HG03354 (cell line): ENCODE measurements at regions not wholly inside any gene's neighbourhood (a gene's known extent, or its start where the extent isn't known, plus 50 kb on each side); places are given as distances from the start of the nearest gene placed in this dataset.
"Not testable (repeated sequence)": the region's sequence is repeated elsewhere in the genome, so short reads cannot be mapped to it uniquely, and the experiment has no call there.

Experiments used
- ATAC-seq: cut with Tn5 transposase; IDR thresholded peaks from one replicate; pipeline ENCODE4 v1.9.1; 2021; ENCODE audit warnings: mild to moderate bottlenecking; ENCODE audit not compliant: unreplicated experiment, poor library complexity, severe bottlenecking

DNA sequence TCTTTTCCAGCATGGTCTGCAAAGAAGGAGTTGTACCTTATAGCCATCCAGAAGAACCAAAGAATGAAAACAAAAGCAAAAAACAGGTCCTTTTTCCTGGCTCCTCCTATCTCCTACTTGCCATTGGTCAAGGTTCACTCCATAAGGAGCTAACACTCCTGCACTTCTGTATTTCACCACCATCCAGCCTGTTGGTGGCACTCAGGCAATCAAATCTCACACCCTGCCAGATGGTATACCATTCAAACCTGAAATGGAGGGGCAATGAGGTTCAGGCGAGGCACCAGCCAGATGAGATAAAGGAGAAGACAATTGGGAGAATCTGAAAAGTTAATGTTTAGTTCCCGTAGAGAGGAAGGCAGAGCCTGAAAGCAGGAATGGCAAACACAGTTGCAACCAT, 203.8 kb downstream of the ALDH8A1 start:
- ATAC-seq = no peak

DNA sequence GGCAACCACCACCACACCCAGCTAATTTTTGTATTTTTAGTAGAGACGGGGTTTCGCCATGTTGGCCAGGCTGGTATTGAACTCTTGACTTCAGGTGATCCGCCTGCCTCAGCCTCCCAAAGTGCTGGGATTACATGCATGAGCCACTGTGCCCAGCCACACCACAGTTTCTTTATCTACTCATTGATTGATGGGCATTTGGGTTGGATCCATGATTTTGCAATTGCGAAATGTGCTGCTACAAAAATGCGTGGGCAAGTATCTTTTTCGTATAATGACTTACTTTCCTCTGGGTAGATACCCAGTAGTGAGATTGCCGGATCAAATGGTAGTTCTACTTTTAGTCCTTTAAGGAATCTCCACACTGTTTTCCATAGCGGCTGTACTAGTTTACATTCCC, 204.7 kb downstream of the ALDH8A1 start:
- not testable (repeated sequence) for ATAC-seq

DNA sequence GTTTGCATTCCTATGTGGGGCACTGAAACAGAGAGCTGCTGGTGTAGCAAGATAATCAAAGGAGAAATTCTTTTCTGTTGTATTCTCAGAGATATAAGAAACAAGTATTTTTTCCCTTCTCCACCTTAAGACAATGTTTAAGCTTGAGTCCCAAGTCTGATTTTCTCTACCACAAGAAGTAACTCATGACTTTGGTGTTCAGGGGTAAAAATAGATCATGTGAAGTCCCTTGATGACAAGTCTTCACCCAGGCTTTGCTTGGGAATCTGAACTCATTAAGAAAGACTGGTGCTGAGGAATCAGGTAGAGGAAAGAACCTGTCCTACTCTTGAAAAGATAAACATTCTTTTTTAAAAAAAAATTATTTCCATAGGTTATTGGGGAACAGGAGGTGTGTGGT, 205.6 kb downstream of the ALDH8A1 start:
- no peak for ATAC-seq

DNA sequence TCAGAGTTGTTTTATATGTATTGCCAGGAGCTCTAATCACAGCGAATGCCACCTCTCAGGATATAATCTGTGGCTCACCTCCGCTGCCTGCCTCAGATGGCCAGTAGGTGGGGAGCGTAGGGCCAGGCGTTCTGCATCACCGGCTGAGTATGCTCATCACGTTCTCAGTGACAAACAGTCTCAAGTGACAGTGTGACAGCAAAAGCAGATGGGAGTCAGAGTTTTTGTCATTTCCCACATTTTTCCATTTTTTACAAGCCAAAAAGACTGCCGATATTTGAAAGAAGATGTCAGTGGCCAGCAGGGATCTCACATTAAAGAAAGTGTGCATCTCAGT, 208.7 kb downstream of the ALDH8A1 start:
- no peak for ATAC-seq

DNA sequence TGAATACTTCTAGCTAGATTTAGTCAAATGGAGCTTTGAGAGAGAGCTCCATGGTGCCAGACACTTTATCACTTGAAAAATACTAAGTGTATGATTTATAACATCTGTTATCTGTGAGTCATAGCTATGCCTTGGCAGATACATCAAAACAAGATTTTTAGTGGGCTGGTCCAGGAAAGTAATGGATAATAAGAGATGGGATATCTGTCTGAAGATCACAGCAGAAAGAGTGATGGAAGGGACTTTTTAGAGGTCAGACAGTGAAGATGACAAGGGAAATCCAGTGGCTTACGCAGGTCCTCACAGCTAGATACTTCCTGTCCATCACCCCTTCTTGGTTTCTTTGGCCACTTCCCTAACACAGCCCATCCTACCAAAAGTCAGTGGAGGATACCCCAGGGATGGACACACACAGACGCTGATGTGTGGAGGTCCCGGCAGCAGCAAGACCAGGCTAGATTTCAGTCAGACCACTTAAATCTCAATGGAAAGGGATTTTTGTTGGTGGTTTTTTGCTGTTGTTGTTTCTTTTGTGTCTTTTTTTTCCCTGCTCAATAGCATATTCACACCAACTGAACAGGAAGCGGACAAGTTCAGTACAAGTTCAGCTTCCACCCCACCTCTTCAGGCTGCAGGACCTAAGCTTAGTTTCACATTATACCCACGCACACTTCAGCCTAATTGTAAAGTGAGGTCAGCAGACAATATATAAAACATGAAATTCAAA, 209.3 kb downstream of the ALDH8A1 start:
- ATAC-seq = no peak

DNA sequence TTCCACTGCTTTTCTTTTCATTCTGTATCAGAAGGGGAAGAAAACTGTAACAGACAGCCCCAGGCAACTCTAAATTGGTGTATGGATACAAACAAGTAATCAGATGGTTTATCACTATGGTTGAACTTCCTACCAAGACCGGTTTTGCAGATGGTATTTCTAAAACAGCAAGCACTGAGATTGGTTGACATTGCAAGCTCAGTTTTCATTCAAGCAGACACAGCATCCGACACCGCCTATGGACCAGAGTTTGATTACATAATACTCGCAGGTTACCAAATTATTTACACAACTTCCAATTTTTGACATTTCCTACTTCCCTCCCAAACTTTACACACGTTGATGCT, 209.9 kb downstream of the ALDH8A1 start:
- ATAC-seq = no peak

DNA sequence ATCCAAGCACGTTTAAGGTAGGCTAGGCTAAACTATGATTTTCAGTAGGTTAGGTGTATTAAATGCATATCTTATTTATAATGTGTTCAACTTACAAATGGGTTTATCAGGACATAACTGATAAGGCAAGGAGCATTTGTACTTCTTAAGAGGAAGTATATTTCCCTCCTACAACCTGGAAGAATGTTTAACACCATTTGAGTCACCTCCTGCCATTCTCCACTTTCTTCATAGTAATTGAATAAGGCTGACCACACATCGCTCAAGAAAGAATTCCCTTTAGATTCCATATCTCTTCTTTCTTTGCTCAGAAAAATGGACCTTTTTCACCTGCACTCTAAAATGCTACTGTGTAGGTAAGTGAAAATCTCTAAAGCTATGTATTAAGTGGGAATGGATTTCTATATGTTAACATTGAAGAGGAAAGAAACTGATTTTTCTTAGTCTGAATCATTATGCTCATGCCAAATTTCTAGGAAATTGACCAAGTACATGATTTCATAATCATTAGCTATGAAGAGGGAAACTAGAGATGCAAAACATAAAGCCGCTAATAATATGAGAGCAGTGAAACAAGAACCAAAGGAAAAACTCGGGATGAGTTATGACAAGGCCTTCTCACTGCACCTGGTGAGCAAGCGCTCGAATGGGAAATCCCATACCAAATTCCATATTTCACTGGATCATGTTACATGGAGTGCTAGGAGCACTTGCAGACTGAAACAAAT, 210.4 kb downstream of the ALDH8A1 start:
- no peak for ATAC-seq

DNA sequence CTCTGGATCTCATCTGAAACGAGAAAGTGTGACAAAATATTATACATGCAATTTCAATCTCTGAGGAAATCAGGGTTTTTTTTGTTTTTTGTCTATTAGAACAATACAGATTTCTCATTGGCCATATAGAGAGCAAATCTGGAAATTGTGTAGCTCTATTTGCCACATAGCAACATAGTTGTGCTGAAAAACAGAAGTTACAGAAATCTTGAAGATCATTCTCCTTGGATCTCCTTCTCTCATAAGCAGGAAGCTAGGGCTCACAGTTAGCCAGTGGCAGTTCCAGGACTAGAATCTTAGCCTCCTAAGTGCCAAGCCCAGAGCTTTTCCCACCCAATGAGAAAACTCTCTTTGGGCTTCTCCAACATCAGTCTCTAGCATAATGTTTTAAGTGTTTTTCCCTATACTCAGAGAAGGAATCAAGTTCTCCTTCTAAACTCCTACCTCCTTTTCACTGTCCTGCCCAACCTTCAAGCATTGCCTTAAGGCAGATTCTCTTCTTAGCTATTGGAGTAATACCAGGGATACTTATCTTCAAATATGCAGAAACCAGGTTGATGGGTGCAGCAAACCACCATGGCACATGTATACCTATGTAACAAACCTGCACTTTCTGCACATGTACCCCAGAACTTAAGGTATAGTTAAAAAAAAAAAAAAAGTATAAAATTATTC, 211.6 kb downstream of the ALDH8A1 start:
- ATAC-seq = no peak

DNA sequence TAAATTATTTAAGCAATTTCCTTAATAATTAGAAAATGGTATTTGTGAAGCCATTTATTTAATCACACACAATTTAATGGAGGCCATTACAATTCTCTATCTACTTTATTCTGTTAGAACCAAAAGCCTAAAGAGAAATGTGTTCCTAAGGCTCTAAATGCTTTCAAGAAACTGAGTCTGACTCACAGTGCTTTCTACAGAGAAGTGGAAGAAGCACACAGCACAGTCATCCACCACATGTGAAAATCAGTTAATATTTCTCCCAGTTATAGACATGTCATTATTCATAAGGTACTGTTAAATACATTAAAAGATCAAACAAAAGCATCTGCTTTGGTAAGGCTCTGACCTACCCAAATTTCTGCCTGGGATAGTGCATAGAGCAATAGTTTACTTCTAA, 214.4 kb downstream of the ALDH8A1 start:
- no peak for ATAC-seq

DNA sequence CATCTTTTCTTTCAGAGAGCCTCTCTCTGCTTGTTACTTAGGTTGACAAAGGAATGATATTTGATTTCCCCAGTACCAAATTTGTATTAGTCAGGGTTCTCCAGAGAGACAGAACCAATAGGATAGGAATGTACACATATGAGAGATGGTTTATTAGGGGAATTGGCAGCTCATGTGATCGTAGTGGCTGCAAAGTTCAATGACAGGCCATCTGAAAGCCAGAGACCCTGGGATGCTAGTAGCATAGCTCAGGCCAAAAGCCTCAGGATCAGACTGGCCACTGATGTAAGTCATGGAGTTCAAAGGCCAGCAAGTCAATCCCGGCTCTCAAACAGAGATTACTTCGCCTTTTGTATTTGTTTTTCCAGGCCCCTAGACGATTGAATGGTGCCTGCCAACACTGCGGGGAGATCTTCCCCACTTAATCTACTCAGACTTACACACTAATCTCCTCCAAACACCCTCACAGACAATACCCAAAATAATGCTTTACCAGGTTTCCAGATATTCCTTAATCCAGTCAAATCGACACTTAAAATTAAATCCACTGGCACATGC, 215.5 kb downstream of the ALDH8A1 start:
- ATAC-seq = no peak

DNA sequence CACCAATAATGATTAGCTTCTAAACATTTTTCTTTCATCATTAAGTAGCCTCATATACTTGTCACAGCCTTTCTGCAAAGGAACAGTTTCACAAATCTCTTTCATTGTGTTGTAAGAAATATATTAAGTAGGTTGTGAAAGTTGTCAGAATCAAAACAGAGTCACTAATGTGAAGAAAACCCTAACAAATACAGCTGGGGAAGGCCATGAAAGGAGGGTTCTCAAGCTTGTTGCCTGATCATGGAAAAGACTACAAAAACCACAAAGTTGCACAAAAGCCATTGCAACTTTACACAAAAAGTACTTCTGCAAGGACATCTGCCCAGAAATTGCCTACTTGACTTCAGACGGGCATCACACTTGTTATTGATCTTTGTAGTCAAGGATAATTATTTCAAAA, 216.1 kb downstream of the ALDH8A1 start:
- no peak for ATAC-seq

DNA sequence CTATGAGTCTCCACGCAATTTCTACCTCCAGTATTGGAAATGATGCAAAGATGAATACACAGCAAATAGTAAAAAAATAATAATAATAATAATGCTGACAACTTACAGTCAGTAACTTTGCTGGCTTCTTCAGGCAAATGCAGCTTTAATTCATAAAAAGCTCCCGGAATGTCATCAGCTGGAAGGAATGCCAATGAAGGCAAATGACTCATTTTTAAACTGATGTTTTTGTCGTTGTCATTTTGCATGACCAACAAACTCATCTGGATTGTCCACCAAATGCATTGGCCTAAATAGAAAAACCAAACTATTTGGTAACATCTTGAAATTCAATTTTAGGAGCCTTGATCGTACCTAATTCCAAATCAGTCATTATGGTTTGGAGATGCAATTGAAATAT, 217.1 kb downstream of the ALDH8A1 start:
- ATAC-seq = no peak

DNA sequence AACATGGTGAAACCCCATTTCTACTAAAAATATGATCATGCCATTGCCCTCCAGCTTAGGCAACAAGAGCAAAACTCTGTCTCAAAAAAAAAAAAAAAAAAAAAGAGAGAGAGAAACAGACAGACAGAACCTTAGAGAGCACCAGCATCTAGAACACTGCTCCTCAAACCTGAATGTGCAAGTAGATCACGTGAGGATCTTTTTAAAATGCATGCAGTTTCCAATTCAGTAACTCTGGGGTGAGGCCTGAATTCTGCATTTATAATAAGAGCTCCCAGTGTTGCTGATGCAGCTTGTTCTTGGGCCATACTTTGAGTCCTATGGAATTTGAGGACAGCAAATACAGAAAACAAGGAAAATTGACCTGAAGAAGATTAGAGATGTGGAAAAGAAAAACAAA, 218.3 kb downstream of the ALDH8A1 start:
- no peak for ATAC-seq

DNA sequence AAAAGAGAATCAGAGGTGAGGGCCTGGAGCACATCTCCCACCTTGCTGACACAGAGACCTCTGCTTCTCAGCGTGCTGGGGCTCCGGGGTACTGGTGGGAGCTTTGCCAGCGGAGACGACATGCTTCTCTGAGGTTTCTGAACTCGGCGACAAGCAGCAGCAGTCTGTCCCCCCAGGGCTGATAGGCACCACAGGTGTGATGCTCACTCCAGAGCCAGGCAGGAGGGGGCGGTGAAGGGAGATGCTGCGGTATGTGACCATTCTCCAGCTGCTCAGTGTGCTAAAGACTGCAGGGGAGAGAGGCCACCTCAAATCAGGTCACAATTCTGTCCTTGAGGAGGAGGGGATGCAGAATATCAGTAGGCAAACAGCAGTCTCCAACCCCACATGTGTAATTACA, 219.9 kb downstream of the ALDH8A1 start:
- ATAC-seq = no peak

DNA sequence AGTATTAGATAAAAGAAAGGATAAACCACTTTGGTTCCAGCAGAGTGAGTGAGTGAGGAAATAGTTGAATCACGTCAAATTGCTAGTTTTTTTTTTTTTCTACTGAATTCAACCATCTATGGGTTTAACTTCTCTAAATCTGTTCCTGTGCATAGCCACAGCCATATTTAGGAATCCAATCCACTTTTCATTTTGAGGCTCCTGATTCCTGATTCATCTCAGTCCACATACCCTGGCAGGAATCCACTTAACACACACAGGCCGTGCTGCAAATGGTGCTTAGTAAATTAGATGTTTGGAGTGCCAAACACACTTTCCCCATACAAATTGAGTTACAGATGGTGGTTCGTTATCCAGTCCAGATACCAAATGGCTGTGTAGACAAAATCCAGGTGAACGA, 220.3 kb downstream of the ALDH8A1 start:
- ATAC-seq = no peak

DNA sequence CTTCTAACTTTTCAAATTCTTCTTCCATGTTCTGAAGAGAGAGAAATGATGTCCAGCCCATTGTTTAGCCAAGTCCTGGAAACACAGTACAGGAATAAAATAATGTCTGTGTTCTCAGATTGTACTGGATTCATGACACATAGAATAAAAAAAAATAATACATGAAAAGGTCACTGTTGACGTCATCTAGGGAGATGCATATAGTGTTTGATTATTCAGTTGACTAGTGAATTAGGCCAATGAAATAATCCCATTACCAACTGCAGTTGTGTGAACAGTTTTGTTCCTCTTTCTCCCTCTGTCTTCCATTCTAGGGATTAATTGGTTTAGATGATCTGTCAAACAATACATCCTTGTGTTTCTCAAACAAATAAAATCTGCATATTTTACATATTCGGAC, 222.8 kb downstream of the ALDH8A1 start:
- ATAC-seq = no peak

DNA sequence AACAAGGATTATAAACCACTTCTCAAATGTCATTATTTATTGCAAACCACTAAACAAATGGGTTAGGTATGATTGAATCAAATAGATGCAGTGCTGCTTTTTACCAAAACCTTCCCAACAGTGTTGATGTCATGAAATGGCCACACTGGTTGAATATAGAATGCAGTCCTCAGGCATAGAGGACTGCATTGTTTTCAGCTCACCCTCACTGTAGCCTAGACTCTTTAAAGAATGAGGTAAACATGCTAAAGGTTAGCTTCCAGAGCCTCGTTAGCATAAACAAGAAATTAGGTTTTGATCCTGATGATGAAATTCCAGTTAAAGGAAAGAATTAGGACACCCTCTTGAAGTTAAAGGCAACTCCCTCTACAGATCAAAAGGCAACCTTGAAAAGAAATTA, 224.3 kb downstream of the ALDH8A1 start:
- no peak for ATAC-seq

DNA sequence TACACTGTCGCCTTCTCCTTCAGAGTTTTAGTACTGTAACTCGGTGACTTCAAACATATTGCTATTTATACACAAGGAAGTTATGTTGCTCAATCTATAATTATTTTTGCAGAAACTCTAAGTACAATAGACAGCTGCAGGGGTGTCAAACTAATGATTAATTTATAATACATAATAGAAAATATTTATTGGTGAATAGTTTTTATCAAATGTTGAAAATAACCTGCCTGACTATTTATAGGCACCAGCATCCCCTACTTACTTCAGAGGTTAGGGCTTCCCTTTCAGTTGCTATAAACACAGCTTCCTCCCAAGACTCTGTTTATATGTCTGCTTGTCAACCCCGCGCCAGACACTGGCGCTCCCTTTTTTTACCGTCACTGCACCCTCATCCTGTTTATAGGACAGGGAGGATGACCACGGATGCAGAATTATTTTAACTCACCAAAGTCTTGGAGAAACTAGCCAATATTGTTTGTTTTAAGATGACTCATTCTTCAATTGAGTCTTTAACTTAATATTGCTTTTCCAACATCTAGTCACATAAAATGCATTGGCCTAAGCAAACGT, 225.0 kb downstream of the ALDH8A1 start:
- ATAC-seq = no peak

DNA sequence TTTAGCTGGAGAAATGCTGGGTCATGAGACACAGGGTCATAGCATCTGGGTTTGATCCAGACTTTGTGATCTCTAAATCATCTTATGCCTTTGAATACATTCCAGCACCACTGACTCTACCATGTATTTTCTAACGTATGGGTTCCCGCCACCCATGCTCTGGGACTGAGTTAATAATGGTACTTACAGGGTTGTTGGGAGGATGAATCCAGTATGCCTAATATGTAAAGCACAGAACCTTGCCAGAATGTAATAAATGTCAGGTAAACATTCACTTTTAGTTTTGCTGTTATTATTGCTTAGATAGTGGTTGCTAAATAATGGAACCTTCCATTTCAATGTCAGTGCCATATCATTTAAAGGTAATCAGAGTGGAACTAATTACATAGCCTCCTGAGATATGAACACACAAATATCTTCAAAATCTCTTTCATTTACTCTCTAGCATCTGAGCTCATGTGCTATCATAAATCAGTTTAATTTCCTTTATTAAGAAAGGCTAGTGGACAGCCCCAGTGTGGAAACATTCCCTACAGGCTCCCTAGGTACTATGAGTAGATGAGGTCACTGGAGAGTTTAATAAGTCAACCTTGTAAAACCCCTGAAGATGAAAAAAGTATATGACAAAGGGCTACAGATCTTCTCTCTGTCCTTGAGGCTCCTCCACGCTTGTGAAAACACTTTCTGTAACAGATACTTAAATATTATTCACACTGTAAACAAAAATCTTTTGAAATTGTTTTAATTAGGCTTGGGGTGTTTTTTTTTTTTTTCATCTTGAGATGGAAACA, 226.6 kb downstream of the ALDH8A1 start:
- no peak for ATAC-seq
